GM23338 (cell line): ENCODE measurements at regions not wholly inside any gene's neighbourhood (a gene's known extent, or its start where the extent isn't known, plus 50 kb on each side); places are given as distances from the start of the nearest gene placed in this dataset.

ENCODE experiments used
- ATAC-seq: fragments of 200-7000 bp; cut with Tn5 transposase; 3 replicates; pipeline ENCODE4 v1.9.1; 2020
- DNase-seq: peaks from one replicate; pipeline ENCODE4 v3.0.0-alpha.2; 2015; ENCODE audit warnings: low spot score
- H2AFZ ChIP-seq: fragments of 200-600 bp; sonication (generic); 2 replicates; pipeline ENCODE4 v1.8.0; 2016; ENCODE audit warnings: antibody characterized with exemption, mild to moderate bottlenecking, moderate library complexity
- H3F3A ChIP-seq: fragments of 200-600 bp; sonication (generic); replicated peaks from 2 replicates; pipeline ENCODE4 v1.8.0; 2017; ENCODE audit warnings: antibody characterized with exemption, mixed run types, low read depth
- H3K27ac ChIP-seq: fragments of 200-600 bp; sonication (generic); 2 replicates; pipeline ENCODE4 v1.6.1; 2016; ENCODE audit warnings: low read depth
- H3K27me3 ChIP-seq: fragments of 200-600 bp; sonication (generic); 2 replicates; pipeline ENCODE4 v1.8.0; 2016; ENCODE audit warnings: mild to moderate bottlenecking, mixed run types, moderate library complexity; ENCODE audit not compliant: insufficient read depth
- H3K36me3 ChIP-seq: fragments of 200-600 bp; sonication (generic); 2 replicates; pipeline ENCODE4 v1.8.0; 2016; ENCODE audit warnings: mild to moderate bottlenecking; ENCODE audit not compliant: insufficient read depth
- H3K4me1 ChIP-seq: fragments of 200-600 bp; sonication (generic); 2 replicates; pipeline ENCODE4 v1.8.0; 2016; ENCODE audit warnings: mild to moderate bottlenecking, moderate library complexity; ENCODE audit not compliant: insufficient read depth
- H3K4me2 ChIP-seq: fragments of 200-600 bp; sonication (generic); 2 replicates; pipeline ENCODE4 v1.7.1; 2017; ENCODE audit warnings: mixed run types
- H3K4me3 ChIP-seq: fragments of 200-600 bp; sonication (generic); 2 replicates; pipeline ENCODE4 v1.6.1; 2016; ENCODE audit warnings: mixed run types
- H3K79me2 ChIP-seq: fragments of 200-600 bp; sonication (generic); replicated peaks from 2 replicates; pipeline ENCODE4 v1.8.0; 2017; ENCODE audit warnings: mild to moderate bottlenecking; ENCODE audit not compliant: insufficient read depth
- H3K9me2 ChIP-seq: fragments of 200-600 bp; sonication (generic); 2 replicates; pipeline ENCODE4 v1.8.0; 2017; ENCODE audit not compliant: insufficient read depth
- H4K20me1 ChIP-seq: fragments of 200-600 bp; sonication (generic); replicated peaks from 2 replicates; pipeline ENCODE4 v1.8.0; 2017; ENCODE audit warnings: mild to moderate bottlenecking; ENCODE audit not compliant: insufficient read depth
- H3K27ac Mint-ChIP-seq: 2 replicates; pipeline ENCODE4 v1.8.0; 2020; ENCODE audit warnings: inconsistent platforms, mild to moderate bottlenecking, moderate library complexity, mixed read lengths
- H3K27me3 Mint-ChIP-seq: 3 replicates; pipeline ENCODE4 v1.8.0; 2022; ENCODE audit warnings: low read depth, mild to moderate bottlenecking, moderate library complexity, mixed read lengths, inconsistent platforms; ENCODE audit not compliant: insufficient read depth, poor library complexity
- H3K36me3 Mint-ChIP-seq: 3 replicates; pipeline ENCODE4 v1.8.0; 2021; ENCODE audit warnings: low read depth, mild to moderate bottlenecking, inconsistent platforms, moderate library complexity, mixed read lengths
- H3K4me1 Mint-ChIP-seq: 3 replicates; pipeline ENCODE4 v1.8.0; 2020; ENCODE audit warnings: mild to moderate bottlenecking, inconsistent platforms, mixed read lengths
- H3K4me3 Mint-ChIP-seq: 3 replicates; pipeline ENCODE4 v1.8.0; 2021; ENCODE audit warnings: moderate library complexity, mild to moderate bottlenecking, inconsistent platforms, mixed read lengths
- H3K9me3 Mint-ChIP-seq: 3 replicates; pipeline ENCODE4 v1.8.0; 2020; ENCODE audit warnings: moderate library complexity, mild to moderate bottlenecking, inconsistent platforms, mixed read lengths
- CREB1 ChIP-seq: fragments of 250-450 bp; sonication (Bioruptor Pico); IDR thresholded peaks from 2 replicates; pipeline ENCODE4 v1.5.0; 2020; ENCODE audit warnings: low read depth, mild to moderate bottlenecking, moderate library complexity
- EZH2 ChIP-seq: fragments of 200-600 bp; sonication (generic); IDR thresholded peaks from one replicate; pipeline ENCODE4 v1.8.0; 2017; ENCODE audit warnings: antibody characterized with exemption, mild to moderate bottlenecking, low read depth; ENCODE audit not compliant: unreplicated experiment
- EZH2phosphoT487 ChIP-seq: fragments of 200-600 bp; sonication (generic); IDR thresholded peaks from one replicate; pipeline ENCODE4 v1.8.1; 2018; ENCODE audit warnings: antibody characterized with exemption; ENCODE audit not compliant: unreplicated experiment
- JUNB ChIP-seq: IDR thresholded peaks from one replicate; pipeline ENCODE4 v1.6.1; 2016; ENCODE audit warnings: antibody characterized with exemption; ENCODE audit not compliant: unreplicated experiment
- POLR2AphosphoS5 ChIP-seq: IDR thresholded peaks from 2 replicates; pipeline ENCODE4 v1.6.1; 2016; ENCODE audit warnings: antibody characterized with exemption, low read depth
- STAT1 ChIP-seq: IDR thresholded peaks from one replicate; pipeline ENCODE4 v1.6.1; 2016; ENCODE audit warnings: antibody characterized with exemption; ENCODE audit not compliant: unreplicated experiment
- ZNF331 ChIP-seq: fragments of 250-450 bp; sonication (Bioruptor Pico); IDR thresholded peaks from 2 replicates; pipeline ENCODE4 v1.5.0; 2020; ENCODE audit warnings: low read depth, mild to moderate bottlenecking, moderate library complexity
- TF ChIP-seq, protein P1 (sequence below): IDR thresholded peaks from one replicate; pipeline ENCODE4 v1.6.1; 2018; ENCODE audit warnings: antibody characterized with exemption; ENCODE audit not compliant: unreplicated experiment
- TF ChIP-seq, protein P2 (sequence below), 2 experiments: fragments of 200-600 bp in 1 of 2; sonication (generic) in 1 of 2; conservative IDR thresholded peaks; 2 replicates each; pipeline versions ENCODE4 v1.5.1 to v1.6.1; 2016 to 2017; ENCODE audit warnings: antibody characterized with exemption in 2 of 2, low read depth in 2 of 2, mild to moderate bottlenecking in 2 of 2, moderate library complexity in 1 of 2
- TF ChIP-seq, protein P3 (sequence below): IDR thresholded peaks from 2 replicates; pipeline ENCODE4 v1.6.1; 2016; ENCODE audit warnings: antibody characterized with exemption

DNA sequence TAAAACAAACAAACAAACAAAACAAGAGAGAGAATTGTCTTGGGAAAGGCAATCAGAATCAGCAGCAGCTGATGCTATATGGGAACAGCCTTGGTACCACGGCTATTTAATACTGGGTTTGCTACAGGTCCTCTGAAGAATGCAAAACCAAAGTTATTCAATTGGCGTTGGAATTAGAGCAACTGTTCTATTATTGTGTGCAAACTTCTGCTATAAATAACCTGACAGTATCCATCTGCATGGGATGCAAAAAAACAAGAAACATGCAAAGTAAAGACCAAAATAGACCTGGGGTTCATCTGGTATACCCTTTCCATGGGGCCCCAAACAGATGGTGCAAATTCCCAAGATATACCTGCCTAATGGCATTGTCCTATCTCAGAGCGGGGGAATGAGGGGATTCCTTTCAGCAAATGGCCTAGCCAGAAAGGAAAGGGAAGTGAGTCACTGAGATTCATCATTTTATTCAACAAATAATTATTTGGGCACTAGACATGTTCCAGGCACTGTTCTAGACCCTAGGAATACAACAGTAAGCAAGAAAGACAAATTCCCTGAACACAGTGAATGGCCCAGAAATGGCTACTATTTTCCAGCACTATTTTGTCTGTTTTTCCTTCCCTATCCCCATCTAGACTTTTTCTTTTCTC, 268.9 kb downstream of the FBXW7 start (continued):
- TF ChIP-seq, protein P1, sequence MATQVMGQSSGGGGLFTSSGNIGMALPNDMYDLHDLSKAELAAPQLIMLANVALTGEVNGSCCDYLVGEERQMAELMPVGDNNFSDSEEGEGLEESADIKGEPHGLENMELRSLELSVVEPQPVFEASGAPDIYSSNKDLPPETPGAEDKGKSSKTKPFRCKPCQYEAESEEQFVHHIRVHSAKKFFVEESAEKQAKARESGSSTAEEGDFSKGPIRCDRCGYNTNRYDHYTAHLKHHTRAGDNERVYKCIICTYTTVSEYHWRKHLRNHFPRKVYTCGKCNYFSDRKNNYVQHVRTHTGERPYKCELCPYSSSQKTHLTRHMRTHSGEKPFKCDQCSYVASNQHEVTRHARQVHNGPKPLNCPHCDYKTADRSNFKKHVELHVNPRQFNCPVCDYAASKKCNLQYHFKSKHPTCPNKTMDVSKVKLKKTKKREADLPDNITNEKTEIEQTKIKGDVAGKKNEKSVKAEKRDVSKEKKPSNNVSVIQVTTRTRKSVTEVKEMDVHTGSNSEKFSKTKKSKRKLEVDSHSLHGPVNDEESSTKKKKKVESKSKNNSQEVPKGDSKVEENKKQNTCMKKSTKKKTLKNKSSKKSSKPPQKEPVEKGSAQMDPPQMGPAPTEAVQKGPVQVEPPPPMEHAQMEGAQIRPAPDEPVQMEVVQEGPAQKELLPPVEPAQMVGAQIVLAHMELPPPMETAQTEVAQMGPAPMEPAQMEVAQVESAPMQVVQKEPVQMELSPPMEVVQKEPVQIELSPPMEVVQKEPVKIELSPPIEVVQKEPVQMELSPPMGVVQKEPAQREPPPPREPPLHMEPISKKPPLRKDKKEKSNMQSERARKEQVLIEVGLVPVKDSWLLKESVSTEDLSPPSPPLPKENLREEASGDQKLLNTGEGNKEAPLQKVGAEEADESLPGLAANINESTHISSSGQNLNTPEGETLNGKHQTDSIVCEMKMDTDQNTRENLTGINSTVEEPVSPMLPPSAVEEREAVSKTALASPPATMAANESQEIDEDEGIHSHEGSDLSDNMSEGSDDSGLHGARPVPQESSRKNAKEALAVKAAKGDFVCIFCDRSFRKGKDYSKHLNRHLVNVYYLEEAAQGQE, result no peak
- TF ChIP-seq ZNF331 (CRISPR knock-in tag), result no peak

DNA sequence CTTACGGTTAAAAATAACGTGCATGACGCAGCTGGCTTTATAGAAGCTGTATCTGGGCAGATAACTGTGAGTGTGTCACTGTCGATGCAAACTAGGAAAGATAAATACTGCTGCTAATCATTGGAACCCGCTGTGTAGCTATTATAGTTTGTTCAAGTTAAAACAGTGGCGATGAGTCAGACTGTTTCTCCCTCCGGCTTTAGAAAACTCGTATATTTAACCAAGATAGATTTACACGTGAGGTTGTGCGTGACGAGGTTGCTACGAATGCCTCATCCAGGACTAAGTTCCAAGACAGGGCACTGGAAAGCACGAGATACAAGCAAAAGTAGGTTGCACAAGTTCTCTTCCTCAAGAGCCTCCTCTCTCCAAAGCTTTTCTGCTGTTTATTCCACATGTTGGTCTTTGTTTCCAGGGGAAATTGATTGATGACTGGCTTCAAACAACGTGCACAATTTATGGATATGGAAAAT, 270.7 kb downstream of the FBXW7 start:
- no peaks in the 10 kb centered on the region; the same call in 2 of the 3 replicates for H3K9me3 Mint-ChIP-seq
- no peak overlapping the region for H3K27ac Mint-ChIP-seq
- Histone ChIP-seq H3K79me2 (no peaks in the 10 kb centered on the region), H3K4me2 (no peak overlapping the region), H3K4me3 (no peak overlapping the region), H3F3A (no peaks in the 10 kb centered on the region), H3K9me2 (0 out of 2 replicates have a peak, but pooled peaks cover 4% of the 10 kb centered on the region), H3K27me3 (no peaks in the 10 kb centered on the region), H3K27ac (no peak overlapping the region), H2AFZ (no peak overlapping the region), H4K20me1 (no peaks in the 10 kb centered on the region), H3K4me1 (no peaks in the 10 kb centered on the region), H3K36me3 (no peaks in the 10 kb centered on the region)
- no peaks in the 10 kb centered on the region for H3K4me1 Mint-ChIP-seq
- H3K4me3 Mint-ChIP-seq, result no peak overlapping the region
- DNase-seq (no peak), ATAC-seq (no peak)
- H3K36me3 Mint-ChIP-seq, result no peaks in the 10 kb centered on the region; the same call in 2 of the 3 replicates
- H3K27me3 Mint-ChIP-seq, result no peaks in the 10 kb centered on the region
- TF ChIP-seq, protein P1, result no peak
- TF ChIP-seq JUNB (no peak), ZNF331 (CRISPR knock-in tag) (no peak), STAT1 (no peak), EZH2 (no peak), CREB1 (CRISPR knock-in tag) (no peak), EZH2phosphoT487 (no peak), POLR2AphosphoS5 (no peak)
- TF ChIP-seq, protein P2, sequence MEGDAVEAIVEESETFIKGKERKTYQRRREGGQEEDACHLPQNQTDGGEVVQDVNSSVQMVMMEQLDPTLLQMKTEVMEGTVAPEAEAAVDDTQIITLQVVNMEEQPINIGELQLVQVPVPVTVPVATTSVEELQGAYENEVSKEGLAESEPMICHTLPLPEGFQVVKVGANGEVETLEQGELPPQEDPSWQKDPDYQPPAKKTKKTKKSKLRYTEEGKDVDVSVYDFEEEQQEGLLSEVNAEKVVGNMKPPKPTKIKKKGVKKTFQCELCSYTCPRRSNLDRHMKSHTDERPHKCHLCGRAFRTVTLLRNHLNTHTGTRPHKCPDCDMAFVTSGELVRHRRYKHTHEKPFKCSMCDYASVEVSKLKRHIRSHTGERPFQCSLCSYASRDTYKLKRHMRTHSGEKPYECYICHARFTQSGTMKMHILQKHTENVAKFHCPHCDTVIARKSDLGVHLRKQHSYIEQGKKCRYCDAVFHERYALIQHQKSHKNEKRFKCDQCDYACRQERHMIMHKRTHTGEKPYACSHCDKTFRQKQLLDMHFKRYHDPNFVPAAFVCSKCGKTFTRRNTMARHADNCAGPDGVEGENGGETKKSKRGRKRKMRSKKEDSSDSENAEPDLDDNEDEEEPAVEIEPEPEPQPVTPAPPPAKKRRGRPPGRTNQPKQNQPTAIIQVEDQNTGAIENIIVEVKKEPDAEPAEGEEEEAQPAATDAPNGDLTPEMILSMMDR (conservative IDR thresholded peaks at IDR 0.05; ENCODE audit: low read depth in 2 of 2), result no peak
- TF ChIP-seq, protein P3, sequence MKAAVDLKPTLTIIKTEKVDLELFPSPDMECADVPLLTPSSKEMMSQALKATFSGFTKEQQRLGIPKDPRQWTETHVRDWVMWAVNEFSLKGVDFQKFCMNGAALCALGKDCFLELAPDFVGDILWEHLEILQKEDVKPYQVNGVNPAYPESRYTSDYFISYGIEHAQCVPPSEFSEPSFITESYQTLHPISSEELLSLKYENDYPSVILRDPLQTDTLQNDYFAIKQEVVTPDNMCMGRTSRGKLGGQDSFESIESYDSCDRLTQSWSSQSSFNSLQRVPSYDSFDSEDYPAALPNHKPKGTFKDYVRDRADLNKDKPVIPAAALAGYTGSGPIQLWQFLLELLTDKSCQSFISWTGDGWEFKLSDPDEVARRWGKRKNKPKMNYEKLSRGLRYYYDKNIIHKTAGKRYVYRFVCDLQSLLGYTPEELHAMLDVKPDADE, result no peak
